DOHH2 (cell line): ENCODE measurements at regions not wholly inside any gene's neighbourhood (a gene's known extent, or its start where the extent isn't known, plus 50 kb on each side); places are given as distances from the start of the nearest gene placed in this dataset.
"Not testable (repeated sequence)": the region's sequence is repeated elsewhere in the genome, so short reads cannot be mapped to it uniquely, and the experiment has no call there.

Source experiments
- H3F3A ChIP-seq: fragments of 200-600 bp; sonication (generic), shearing (Covaris generic); 2 replicates; pipeline ENCODE4 v1.6.0; 2016; ENCODE audit warnings: antibody characterized with exemption, mild to moderate bottlenecking; ENCODE audit not compliant: control insufficient read depth, insufficient read depth
- H3K27ac ChIP-seq: fragments of 200-600 bp; sonication (generic); 2 replicates; pipeline ENCODE4 v1.5.1; 2014; ENCODE audit warnings: low read depth, mild to moderate bottlenecking, low read length, moderate library complexity
- H3K27me3 ChIP-seq: fragments of 200-600 bp; sonication (generic); 2 replicates; pipeline ENCODE4 v1.6.1; 2014; ENCODE audit warnings: mild to moderate bottlenecking, low read length, mixed read lengths; ENCODE audit not compliant: control insufficient read depth
- H3K36me3 ChIP-seq: fragments of 200-600 bp; sonication (generic); 2 replicates; pipeline ENCODE4 v1.6.1; 2014; ENCODE audit warnings: mild to moderate bottlenecking, low read length, moderate library complexity, mixed read lengths; ENCODE audit not compliant: control insufficient read depth
- H3K4me1 ChIP-seq: fragments of 200-600 bp; sonication (generic); 2 replicates; pipeline ENCODE4 v1.6.1; 2014; ENCODE audit warnings: mild to moderate bottlenecking, low read length, mixed read lengths; ENCODE audit not compliant: control insufficient read depth
- H3K4me2 ChIP-seq: fragments of 200-600 bp; sonication (generic); 2 replicates; pipeline ENCODE4 v1.6.0; 2014; ENCODE audit warnings: mild to moderate bottlenecking, low read length, moderate library complexity
- H3K4me3 ChIP-seq: fragments of 200-600 bp; sonication (generic); 2 replicates; pipeline ENCODE4 v1.5.1; 2014; ENCODE audit warnings: mild to moderate bottlenecking, low read length, mixed read lengths
- H3K79me2 ChIP-seq: fragments of 200-600 bp; sonication (generic); 2 replicates; pipeline ENCODE4 v1.6.1; 2014; ENCODE audit warnings: mild to moderate bottlenecking, low read length, mixed read lengths; ENCODE audit not compliant: control insufficient read depth
- H3K9me2 ChIP-seq: fragments of 200-600 bp; sonication (generic); replicated peaks from 2 replicates; pipeline ENCODE4 v1.6.1; 2014; ENCODE audit warnings: mild to moderate bottlenecking, low read length, mixed read lengths; ENCODE audit not compliant: control insufficient read depth
- H3K9me3 ChIP-seq: fragments of 200-600 bp; sonication (generic); 2 replicates; pipeline ENCODE4 v1.6.1; 2014; ENCODE audit warnings: antibody characterized with exemption, low read length, mixed read lengths; ENCODE audit not compliant: control insufficient read depth, insufficient read depth
- H4K20me1 ChIP-seq: fragments of 200-600 bp; sonication (generic); 2 replicates; pipeline ENCODE4 v1.6.0; 2014; ENCODE audit warnings: low read depth, mild to moderate bottlenecking, antibody characterized with exemption, low read length, moderate library complexity; ENCODE audit not compliant: control insufficient read depth, insufficient read depth
- CTCF ChIP-seq: fragments of 200-600 bp; sonication (generic); IDR thresholded peaks from one replicate; pipeline ENCODE4 v1.5.1; 2014; ENCODE audit warnings: antibody characterized with exemption, mild to moderate bottlenecking, low read depth, low read length; ENCODE audit not compliant: poor library complexity, severe bottlenecking
- EZH2phosphoT487 ChIP-seq: fragments of 200-600 bp; sonication (generic); IDR thresholded peaks from 2 replicates; pipeline ENCODE4 v1.6.1; 2017; ENCODE audit warnings: borderline replicate concordance, mild to moderate bottlenecking, antibody characterized with exemption, low read length, moderate library complexity, mixed read lengths

GRCh38 chr17:27960183-27960849 is 67.2 kb upstream of the LYRM9 start:
- Histone ChIP-seq H3K4me2 (no peak overlapping the region), H4K20me1 (no peaks in the 10 kb centered on the region)
- TF ChIP-seq CTCF (no peak), EZH2phosphoT487 (no peak)

GRCh38 chr17:27962581-27962980 is 69.4 kb upstream of the LYRM9 start:
- H4K20me1 ChIP-seq, H3F3A ChIP-seq, H3K27me3 ChIP-seq, H3K9me2 ChIP-seq, H3K36me3 ChIP-seq, H3K4me3 ChIP-seq, H3K4me2 ChIP-seq, H3K79me2 ChIP-seq, H3K9me3 ChIP-seq, H3K27ac ChIP-seq, H3K4me1 ChIP-seq: not testable (repeated sequence)

More at GRCh38 chr17:27960183-27960849, 67.2 kb upstream of the LYRM9 start:
- H3K4me3 ChIP-seq: no peak overlapping the region
- no peak overlapping the region for H3K27ac ChIP-seq
- no peaks in the 10 kb centered on the region for H3K9me3 ChIP-seq
- H3K79me2 ChIP-seq: no peaks in the 10 kb centered on the region
- H3F3A ChIP-seq: no peaks in the 10 kb centered on the region
- H3K36me3 ChIP-seq: no peaks in the 10 kb centered on the region
- H3K4me1 ChIP-seq: no peaks in the 10 kb centered on the region
- no peaks in the 10 kb centered on the region for H3K9me2 ChIP-seq
- H3K27me3 ChIP-seq: peaks cover 3% of the 10 kb centered on the region; the same call in 1 of the 2 replicates

- no peaks in the 10 kb centered on the region for H3F3A ChIP-seq
- no peak overlapping the region for H3K4me2 ChIP-seq
- no peaks in the 10 kb centered on the region for H4K20me1 ChIP-seq
- H3K36me3 ChIP-seq: no peaks in the 10 kb centered on the region
- TF ChIP-seq EZH2phosphoT487 (no peak), CTCF (no peak)
- no peaks in the 10 kb centered on the region for H3K9me3 ChIP-seq
- no peak overlapping the region for H3K4me3 ChIP-seq
- H3K27ac ChIP-seq: no peak overlapping the region
- H3K4me1 ChIP-seq: no peaks in the 10 kb centered on the region
- peaks cover 2% of the 10 kb centered on the region; the same call in 1 of the 2 replicates for H3K27me3 ChIP-seq
- no peaks in the 10 kb centered on the region for H3K79me2 ChIP-seq
- H3K9me2 ChIP-seq: no peaks in the 10 kb centered on the region
Observed at GRCh38 chr17:27965224-27965623, 72.1 kb upstream of the LYRM9 start.

- TF ChIP-seq CTCF (no peak), EZH2phosphoT487 (no peak)
Observed at GRCh38 chr17:27968206-27968732, 74.2 kb upstream of the NLK start.

More at GRCh38 chr17:27968206-27968732, 74.2 kb upstream of the NLK start:
- Histone ChIP-seq H3K4me1 (no peaks in the 10 kb centered on the region), H4K20me1 (no peaks in the 10 kb centered on the region), H3K9me3 (no peaks in the 10 kb centered on the region), H3F3A (no peaks in the 10 kb centered on the region), H3K27me3 (no peaks in the 10 kb centered on the region), H3K36me3 (no peaks in the 10 kb centered on the region), H3K4me2 (no peak overlapping the region), H3K4me3 (no peak overlapping the region), H3K79me2 (no peaks in the 10 kb centered on the region), H3K27ac (no peak overlapping the region), H3K9me2 (no peaks in the 10 kb centered on the region)
